Panc1 (cell line): ENCODE measurements at regions not wholly inside any gene's neighbourhood (a gene's known extent, or its start where the extent isn't known, plus 50 kb on each side); places are given as distances from the start of the nearest gene placed in this dataset.

Source experiments
- POLR2AphosphoS5 ChIP-seq: IDR thresholded peaks from 2 replicates; pipeline ENCODE4 v1.6.1; 2012; ENCODE audit warnings: mild to moderate bottlenecking, low read depth, low read length, moderate library complexity
- TF ChIP-seq, protein P1 (sequence below): fragments of 450-650 bp; IDR thresholded peaks from 2 replicates; pipeline ENCODE4 v1.5.1; 2017; ENCODE audit warnings: mild to moderate bottlenecking

DNA sequence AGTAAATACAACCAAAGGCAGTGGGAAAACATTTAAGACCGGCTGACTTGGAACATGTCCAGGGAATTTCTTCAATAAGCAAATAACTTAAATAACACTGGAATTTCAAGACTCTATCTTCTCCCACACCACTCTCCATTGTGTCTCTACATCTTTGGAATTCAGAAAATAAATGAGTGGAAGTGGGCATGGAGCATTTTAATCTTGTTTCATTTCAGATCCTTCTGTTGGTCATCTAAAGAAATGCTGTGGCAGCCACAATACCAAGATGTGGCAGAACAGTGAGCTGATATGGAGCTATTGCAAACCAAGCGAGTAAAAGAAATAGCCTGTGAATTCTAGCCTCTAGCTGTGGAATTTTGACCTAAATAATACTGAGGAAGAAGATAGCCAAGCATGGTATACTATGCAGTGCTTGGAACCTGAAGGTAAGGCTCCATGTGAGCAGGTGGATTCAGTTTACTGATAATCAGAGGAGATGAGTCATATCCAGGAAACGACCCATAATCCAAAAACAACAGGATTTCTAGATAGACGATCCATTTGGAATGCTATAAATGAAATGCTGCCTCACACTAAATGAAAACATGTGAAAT, 157.1 kb upstream of the SCN7A start:
- TF ChIP-seq, protein P1, sequence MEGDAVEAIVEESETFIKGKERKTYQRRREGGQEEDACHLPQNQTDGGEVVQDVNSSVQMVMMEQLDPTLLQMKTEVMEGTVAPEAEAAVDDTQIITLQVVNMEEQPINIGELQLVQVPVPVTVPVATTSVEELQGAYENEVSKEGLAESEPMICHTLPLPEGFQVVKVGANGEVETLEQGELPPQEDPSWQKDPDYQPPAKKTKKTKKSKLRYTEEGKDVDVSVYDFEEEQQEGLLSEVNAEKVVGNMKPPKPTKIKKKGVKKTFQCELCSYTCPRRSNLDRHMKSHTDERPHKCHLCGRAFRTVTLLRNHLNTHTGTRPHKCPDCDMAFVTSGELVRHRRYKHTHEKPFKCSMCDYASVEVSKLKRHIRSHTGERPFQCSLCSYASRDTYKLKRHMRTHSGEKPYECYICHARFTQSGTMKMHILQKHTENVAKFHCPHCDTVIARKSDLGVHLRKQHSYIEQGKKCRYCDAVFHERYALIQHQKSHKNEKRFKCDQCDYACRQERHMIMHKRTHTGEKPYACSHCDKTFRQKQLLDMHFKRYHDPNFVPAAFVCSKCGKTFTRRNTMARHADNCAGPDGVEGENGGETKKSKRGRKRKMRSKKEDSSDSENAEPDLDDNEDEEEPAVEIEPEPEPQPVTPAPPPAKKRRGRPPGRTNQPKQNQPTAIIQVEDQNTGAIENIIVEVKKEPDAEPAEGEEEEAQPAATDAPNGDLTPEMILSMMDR, result no peak
- TF ChIP-seq POLR2AphosphoS5, result no peak
